A204.1 (cell line): ENCODE measurements at regions not wholly inside any gene's neighbourhood (a gene's known extent, or its start where the extent isn't known, plus 50 kb on each side); places are given as distances from the start of the nearest gene placed in this dataset.

Experiments used
- FAIRE-seq: peaks from 2 replicates; lab custom pipeline; 2012; peaks lifted over from hg19 to GRCh38; lab: Jason Lieb, UNC

DNA sequence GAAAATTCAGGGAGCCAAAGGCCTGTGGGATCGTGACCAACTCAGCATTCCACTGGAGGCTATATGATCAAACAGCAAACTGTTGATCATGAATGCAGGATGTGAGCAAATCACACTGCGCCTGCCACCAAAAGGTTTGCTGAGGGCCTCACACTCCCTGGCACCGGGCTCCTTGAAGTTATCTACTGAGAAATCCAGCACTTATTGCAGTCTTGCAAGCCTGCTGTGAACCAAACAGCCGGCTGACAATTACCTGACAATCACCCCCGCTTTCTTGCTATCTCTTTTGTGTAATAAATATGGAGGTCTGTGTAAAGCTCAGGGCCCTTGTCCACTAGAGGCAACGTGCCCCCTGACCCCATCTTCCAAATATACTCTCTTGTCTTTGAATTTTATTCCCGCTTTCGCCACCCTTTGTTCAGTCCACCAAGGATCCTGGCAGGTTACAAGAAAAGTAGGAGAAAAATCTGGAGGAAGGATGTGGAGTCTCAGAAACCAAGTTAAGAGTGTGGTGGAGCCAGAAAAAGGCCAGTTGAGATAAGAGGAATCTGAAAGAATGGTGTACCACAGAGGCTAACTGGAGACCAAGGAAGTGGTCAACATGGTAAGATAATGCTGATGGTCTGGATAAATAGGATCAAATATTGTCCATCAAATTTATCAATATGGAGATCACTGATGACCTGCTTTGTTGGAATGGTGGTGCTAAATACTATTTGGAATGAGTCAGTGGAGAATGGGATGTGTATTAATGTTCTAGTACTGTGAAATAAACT is 229.2 kb downstream of the ALX1 start:
- FAIRE-seq: no peak

DNA sequence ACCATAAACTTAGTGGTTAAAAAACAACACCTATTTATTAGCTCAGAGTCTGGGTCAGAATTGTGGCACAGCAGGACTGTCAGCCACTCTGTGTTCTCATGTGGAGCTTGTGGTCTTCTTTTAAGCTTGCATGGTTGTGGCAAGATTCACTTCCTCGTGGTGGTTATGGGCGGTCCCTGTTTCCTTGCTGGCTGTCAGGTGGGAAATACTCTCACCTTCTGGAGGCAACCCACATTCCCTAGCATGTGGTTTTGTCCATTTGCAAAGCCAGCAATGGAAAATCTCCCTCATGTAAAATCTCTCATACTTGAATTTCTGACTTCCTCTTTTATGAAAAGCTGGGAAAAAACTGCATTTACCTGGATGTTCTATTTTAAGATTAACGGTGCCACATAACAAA is 229.8 kb downstream of the ALX1 start:
- no peak for FAIRE-seq

DNA sequence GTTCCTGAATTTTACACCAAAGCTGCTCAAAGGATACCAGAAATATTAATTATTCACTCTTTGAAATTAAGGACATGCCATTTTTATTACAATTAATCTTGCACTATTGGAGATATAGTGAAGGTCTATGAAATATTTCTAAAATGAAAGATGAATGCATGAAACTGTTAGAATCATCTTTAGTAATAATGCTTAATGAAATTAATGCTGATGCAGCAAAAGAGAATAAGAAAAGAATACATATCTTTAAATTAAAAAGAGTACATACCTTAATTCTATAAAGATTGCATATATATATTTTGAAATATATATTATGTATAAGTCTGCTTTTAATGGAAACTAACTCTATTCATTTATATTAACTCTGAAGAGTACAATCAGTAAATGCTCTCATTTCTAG is 236.0 kb downstream of the ALX1 start:
- peak; percentile 3 for FAIRE-seq

DNA sequence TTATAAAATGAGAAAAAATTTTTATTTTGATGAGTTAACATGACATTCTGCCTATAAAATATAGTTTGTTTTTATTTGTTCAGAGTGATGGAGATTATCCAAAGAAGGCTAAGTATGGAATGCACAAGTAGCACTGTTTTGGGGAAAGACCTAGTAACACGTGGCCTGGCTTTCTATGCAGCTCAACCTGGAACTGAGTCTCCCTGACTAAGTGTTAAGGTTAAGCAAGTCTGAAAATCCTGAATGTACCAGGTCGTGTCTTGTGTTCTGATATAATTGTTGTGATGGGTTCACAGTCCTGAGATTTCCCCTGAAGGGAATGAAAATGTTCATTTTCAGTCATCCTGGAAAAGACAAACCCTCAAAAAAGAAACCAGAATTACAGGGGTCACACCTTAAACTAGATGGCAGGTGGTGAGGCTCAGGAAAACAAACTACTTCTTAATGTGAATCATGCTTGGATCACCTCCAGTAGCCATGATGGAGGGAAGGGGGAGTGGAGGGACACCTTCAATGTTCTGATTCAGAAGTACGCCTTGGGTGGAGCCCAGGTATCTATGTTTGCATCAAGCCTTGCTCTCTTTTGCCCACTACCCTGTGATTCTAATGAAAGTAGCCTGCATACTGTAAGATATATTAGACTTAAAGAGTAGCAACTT is 236.8 kb downstream of the ALX1 start:
- FAIRE-seq: no peak

DNA sequence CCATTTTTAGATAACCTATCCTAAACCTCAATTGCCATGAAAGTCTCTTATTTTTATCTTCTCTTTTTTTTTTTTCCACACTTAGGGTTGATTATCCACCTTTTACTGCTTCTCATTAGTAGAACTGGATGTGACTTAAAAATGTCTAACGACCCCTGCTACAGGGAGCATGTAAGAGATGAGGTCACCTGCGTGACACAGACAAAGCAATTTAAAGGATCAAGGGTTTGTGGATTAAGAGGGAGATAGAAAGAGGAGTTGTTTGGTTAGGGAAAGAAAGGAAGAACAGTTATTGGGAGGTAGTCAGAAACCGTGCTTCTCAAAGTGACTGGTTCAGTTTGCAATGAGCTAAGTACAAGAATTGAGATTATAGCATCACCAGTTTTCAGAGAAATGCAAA is 239.1 kb downstream of the ALX1 start:
- no peak for FAIRE-seq

DNA sequence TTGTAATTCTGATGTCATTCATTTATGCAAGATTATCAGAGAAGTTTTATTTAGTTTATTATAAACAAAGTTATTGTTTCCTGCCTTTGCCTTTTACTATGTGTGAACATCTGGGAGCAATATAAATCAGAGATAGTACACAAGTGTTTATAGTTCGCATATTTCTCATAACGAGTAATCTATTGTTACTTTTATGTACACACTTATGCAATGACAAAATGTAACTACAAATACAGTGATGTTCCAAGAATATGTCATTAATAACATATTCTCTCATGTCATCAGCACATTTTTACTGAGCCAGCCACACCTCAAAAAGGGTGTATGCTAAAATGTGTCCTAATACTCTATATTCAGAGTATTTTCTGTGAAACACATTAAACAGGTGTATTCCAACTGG is 243.2 kb downstream of the ALX1 start:
- no peak for FAIRE-seq

DNA sequence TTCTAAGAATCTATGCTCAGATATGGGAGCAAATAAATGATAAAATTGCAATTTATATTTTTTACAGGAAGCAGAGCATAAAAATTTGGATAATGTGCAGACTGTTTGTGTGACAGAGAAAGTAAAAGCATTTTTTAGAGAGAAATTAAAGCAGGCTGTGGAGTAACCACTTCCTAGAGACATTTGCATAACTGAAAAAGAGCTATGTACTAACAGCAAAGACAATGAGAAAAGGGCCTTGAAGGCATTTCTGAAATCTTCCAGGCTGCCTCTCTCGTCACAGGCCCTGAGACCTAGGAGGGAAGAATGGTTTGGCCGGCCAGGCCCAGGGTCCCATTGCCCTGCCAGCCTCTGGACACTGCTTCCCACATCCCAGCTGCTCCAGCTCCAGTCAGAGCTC is 247.2 kb downstream of the ALX1 start:
- no peak for FAIRE-seq

DNA sequence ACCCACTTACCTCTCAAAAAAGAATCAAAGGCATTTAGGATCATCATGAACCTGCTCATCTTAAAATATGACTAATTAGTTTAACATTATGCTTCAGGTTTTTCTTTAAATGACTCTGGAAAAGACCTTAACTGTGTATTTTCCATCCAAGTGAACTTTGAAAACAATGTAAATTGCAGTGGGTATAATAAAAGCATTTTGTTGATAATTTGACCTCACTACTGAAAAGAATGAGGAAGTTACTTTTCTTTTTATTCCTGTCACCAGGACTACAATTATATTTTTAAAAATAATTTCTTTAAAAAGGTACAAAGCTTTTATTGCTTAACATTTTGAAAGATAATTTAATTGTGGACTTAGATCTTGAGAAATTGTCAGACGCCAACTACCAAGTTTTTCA is 249.9 kb downstream of the ALX1 start:
- no peak for FAIRE-seq

DNA sequence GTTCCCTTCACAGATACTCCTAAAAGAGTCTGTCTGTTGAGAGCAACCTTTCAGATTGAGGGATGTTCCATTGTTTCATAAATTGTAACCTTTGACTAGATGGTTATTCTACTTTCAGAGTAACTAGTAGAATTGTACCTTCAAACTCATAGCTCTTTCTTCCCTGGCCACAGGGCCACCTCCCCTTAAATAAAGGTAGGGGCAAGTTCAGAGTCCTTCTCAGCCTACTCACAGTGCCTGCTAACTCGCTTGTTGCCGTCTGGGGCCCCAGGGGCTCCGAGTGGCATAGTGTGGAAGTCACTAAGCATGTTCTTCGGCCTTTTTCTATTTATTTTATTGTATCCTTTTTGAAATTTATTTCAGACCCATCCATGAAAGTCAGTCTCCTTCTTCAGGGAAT is 250.4 kb downstream of the ALX1 start:
- no peak for FAIRE-seq

DNA sequence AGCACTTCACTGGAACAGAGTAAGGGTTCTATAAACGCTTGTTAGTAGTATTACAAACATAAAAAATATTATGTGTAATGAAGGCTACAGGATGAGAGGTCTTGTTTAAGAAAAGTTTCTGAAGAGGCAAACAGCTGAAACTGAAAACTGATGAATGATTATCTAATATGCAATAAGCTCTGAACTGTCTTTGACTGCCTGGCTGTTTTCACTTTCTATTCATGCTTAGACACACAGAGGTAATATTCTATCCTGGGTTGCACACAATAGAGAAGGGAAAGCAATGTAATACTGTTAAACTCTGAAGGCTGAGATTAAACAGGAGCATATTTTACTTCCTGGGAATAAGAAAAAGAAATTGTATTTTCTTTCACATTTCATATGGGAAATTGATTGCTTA is 251.3 kb downstream of the ALX1 start:
- no peak for FAIRE-seq

DNA sequence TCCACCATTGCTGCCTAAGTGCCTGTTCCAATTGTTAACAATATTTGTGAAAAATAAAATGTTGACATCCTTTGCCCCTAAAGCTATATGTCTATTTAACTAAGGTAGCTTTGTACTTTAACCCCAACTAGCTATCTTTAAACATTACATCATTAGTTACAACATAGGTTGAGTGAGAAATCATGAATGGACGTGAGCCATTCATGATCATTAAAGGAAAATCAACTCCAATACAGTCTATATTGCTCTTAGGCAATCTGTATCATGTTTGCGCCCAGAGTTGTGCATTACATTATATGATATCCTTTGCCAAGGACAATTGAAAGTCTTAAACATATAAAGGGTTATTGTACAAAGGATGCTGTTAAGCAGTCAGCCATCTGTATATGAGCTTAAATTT is 269.6 kb downstream of the ALX1 start:
- FAIRE-seq: no peak

DNA sequence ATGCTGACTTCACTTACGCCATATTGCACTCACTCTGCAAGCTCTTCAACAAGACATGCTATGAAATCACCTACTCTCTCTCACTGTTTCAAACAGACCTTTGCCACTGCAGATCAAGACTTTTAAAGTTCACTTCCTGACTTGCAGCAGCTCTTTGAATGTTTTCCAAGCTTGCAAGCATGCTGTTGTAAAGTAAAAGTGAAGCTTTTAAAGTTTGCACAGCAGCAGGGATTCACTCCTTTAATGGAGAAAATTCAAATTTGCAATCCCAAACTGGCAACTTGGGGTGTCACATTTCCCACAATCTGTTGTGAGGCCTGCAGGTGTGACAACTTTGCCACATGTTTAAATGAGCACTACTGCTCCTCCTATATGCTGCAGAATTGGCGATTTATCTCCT is 270.9 kb downstream of the ALX1 start:
- no peak for FAIRE-seq

DNA sequence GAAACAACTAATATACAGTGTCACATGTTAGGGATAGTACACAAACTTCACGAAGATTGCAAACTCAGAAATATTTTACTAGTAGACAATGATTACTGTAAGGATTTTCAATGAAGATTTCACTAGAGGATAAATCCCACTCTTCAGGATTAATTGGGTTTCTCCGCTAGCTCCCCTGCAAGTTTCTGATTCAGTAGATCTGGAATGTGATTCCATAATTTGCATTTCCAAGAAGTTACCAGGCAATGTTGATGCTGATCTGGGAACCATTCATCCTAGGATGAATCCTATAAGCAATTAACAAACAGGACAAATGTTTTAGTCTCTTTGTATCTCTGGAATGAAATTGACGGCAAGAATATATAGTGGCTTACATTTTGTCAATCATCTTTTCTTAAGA is 272.4 kb downstream of the ALX1 start:
- no peak for FAIRE-seq

DNA sequence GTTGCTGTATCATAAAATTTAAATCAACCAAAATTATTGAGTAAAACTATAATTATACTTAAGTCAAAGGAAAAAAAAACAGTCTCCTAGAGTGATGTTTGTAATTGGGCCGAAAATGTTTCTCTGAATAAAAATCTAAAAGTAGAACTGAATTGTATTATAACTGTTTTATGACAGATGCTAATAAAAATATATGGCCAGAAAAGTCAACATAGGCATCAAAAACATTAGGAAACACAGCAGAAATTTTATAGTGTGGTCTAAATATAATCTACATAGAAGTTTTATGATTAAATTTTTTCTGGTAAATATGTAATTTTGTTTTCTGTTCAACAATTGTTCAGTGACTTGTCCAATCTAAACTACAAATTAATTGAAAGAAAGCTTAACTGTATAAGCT is 277.8 kb downstream of the ALX1 start:
- no peak for FAIRE-seq

DNA sequence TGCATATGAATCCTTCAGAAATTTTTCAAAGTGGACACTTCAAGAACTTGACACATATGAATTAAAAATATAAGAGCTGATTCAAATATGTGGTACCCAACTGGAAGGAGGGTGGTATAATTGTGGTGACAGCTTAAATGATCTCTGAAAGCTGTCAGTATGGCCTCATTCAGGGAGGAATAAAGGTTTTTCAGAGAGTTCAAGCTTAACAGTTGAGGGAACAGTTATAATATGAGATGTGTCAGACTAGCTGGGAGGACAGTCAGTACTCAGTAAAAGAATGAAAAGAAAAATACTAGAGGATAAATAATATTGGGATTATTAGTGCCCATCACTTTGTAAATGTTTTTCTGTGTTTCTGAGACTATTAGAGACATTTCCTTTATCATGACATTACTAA is 277.5 kb downstream of the RASSF9 start:
- no peak for FAIRE-seq

DNA sequence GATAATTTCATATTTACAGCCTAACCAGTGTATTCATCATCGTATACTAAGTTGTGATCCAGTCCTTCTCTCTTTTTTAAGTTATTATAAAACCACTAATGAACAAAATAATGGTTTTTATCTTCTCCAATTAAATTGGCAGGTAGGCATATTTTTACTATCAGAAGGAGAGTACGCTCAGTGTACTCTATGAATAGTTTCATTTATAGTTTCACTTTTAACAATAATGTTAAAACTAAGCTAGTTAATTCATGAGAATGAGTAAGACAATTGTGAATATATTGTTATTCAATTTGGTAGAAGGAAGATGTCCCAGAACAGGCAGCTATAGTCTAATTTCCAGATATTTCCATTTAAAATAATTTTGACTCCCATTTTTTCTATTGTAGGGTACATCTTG is 277.1 kb downstream of the RASSF9 start:
- FAIRE-seq: no peak

DNA sequence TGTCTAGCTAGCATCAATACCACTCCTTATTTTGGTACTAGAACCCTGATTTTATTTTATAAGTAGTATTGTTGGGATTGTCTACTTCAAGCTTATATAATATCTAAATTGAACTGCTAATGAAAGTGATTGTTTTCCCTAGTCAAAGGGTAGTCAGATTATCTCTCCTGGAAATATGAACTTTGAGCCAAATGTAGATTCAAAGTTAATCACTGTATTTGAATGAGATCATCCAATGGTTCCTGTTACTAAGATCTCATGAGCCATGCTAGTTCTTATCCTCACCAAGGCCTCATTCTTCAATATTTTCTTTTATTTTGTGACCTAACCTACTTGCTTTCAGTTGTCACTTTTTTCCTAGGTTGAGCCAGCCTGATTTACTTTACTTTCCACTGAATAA is 276.7 kb downstream of the RASSF9 start:
- FAIRE-seq: no peak

DNA sequence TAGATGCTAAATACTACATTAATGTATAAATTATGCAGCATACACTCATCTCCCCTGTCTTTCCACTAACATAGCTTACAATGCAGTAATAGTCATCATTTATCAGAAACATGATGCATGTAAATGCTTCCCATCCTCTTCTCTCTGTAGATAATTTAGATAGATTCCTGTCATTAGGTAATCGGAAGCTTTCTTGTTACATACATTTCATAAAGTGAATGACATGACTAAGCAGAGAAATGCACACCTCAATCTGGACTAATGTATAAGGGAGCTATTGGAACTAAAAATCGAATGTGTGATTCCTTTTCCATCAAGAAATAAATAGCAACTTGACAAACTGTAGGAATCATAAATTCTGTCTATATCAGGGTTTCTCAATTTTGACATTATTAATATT is 273.4 kb downstream of the RASSF9 start:
- no peak for FAIRE-seq

DNA sequence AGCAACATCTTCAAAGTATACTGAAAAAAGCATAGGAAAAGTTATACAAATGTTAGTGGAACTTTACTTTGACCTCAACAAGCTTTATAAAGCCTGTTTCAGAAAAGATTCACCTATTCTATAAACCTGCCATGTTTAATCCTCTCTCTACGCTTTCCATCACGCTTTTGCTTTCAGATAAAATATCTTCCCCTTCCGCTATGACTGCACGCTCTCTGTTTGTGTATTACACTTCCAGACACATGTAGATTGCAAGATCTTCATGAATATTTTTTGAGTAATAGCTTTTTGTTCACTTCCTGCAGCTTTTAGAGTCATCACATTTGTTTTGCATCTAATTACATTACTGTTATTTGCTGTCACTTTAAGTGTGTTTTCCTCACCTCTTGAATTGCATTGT is 271.4 kb downstream of the RASSF9 start:
- no peak for FAIRE-seq

DNA sequence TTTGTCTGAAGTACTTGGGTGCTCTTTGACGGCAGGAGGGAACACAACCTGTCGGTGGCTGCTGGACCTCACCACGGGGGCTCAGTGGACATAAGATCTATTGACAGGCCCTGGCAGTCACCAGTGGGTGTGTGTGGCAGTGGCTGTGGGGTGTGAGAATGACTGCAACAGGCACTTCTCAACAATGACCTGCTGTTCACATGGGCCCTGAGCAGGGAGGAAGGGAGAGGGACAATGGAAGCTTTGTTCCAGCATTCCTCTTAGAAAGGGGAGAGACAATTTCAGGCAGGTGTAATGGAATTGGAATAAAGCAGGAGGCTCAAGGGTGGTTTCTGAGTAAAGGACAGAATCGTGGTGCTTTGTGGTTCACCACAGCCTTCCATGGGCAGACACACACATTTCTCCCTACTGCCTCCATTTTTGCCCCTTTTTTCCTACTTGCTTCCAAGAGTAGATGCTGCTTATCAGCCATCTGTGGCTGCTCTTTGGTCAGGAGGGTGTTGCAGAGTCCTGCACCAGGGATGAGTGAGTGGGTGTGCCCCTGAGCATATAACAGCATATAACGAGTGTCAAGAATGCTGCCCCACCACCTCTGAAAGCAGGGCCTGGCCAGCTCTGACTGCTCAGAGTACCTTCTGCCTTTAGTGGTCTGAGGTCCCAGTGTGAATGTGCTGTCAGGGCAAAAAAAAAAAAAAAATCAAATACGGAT is 267.7 kb downstream of the RASSF9 start:
- FAIRE-seq: no peak

DNA sequence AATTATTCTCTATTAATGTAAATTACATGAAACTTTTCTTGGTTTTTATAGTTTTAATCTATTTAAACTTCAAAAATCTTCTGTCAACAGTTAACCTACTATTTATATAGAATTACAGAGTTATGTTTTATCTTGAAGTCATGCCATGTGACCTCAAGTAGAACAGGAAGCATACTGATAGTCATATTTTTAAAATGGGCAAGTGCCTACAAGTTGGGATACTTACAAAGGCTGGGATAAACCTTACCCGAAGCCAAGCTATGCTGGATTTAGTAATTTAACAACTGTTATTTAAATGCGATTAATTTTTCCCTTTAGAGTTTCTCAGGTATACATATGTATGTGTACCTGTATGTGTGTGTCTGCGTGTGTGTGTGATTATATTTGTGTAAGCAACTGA is 266.9 kb downstream of the RASSF9 start:
- no peak for FAIRE-seq

DNA sequence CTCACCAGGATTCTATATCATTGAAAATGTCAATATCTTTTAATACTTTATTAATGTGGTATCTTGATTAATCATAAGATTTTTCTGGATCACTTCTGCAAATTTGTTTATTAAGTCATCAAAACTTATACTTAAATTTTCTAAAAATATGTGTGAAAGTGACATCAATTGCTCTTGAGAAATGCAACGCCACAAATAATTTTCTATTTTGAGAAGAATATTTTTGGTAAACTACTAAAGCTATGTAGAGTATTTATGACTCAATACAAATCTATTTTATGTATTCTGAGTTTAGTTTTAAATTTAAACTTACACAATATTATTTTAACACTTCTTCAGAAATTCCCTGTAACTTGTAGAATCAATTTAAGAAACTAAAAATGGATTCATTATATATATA is 263.3 kb downstream of the RASSF9 start:
- FAIRE-seq: no peak

DNA sequence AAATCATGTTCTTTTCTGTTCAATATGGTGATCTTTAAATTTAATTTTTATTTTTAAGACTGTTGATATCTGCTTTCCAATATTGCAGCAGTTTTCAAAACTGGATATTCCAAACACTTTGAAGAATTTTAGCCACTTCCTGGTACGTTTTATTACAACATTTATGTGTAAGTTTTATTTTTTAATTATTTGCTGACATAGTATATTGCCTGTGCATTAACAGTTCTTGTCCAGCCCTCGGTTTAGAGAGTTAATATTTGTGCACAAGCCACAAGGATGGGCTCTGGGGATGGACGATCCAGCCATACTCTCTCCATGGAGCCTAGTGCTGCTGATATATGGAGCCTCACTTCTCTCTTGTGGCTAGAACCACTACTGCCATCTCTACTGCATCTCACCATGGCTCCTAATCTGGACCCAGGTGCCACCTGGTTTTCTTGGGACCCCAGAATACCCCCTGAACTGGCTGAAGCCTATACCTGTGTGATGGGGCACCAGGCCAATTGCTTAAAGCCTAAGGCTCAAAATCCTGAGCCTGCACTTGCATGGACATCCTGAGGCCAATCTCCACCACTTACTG is 262.5 kb downstream of the RASSF9 start:
- no peak for FAIRE-seq
